Activated gamma-delta T cell treated with Interleukin-2 at 50 U/mL for 16 hours (primary cell): ENCODE measurements at regions not wholly inside any gene's neighbourhood (a gene's known extent, or its start where the extent isn't known, plus 50 kb on each side); places are given as distances from the start of the nearest gene placed in this dataset.

Experiments used
- DNase-seq: peaks from one replicate; pipeline ENCODE4 v3.0.0-alpha.2; 2020

GRCh38 chr22:48880749-48881148 is 946.9 kb downstream of the BRD1 start:
- DNase-seq: no peak

GRCh38 chr22:48876951-48877350 is 950.7 kb downstream of the BRD1 start:
- no peak for DNase-seq

- no peak for DNase-seq
Observed at GRCh38 chr22:48874956-48875355, 952.7 kb downstream of the BRD1 start.

- no peak for DNase-seq
Observed at GRCh38 chr22:48873191-48873520, 954.5 kb downstream of the BRD1 start.

- DNase-seq: no peak
Observed at GRCh38 chr22:48872271-48873190, 955.1 kb downstream of the BRD1 start.

GRCh38 chr22:48871176-48871840 is 956.4 kb downstream of the BRD1 start:
- no peak for DNase-seq

GRCh38 chr22:48870436-48870835 is 957.2 kb downstream of the BRD1 start:
- DNase-seq: no peak

- DNase-seq: no peak
Observed at GRCh38 chr22:48869788-48870187, 957.9 kb downstream of the BRD1 start.

- no peak for DNase-seq
Observed at GRCh38 chr22:48869161-48869560, 958.5 kb downstream of the BRD1 start.

- no peak for DNase-seq
Observed at GRCh38 chr22:48868554-48868953, 959.1 kb downstream of the BRD1 start.

GRCh38 chr22:48867891-48868290 is 959.8 kb downstream of the BRD1 start:
- no peak for DNase-seq

- no peak for DNase-seq
Observed at GRCh38 chr22:48866906-48867681, 960.6 kb downstream of the BRD1 start.

- no peak for DNase-seq
Observed at GRCh38 chr22:48864748-48865147, 962.9 kb downstream of the BRD1 start.

GRCh38 chr22:48863965-48864528 is 963.6 kb downstream of the BRD1 start:
- DNase-seq: no peak

GRCh38 chr22:48860557-48860956 is 967.1 kb downstream of the BRD1 start:
- DNase-seq: no peak

GRCh38 chr22:48858856-48859255 is 968.8 kb downstream of the BRD1 start:
- DNase-seq: no peak

- no peak for DNase-seq
Observed at GRCh38 chr22:48858121-48858520, 969.6 kb downstream of the BRD1 start.

- no peak for DNase-seq
Observed at GRCh38 chr22:48857202-48857805, 970.4 kb downstream of the BRD1 start.

- no peak for DNase-seq
Observed at GRCh38 chr22:48856308-48856615, 971.4 kb downstream of the BRD1 start.

GRCh38 chr22:48855593-48856307 is 971.9 kb downstream of the BRD1 start:
- no peak for DNase-seq

- DNase-seq: no peak
Observed at GRCh38 chr22:48855013-48855412, 972.7 kb downstream of the BRD1 start.

GRCh38 chr22:48853627-48854240 is 973.9 kb downstream of the BRD1 start:
- DNase-seq: no peak
